KMS-11 (cell line): ENCODE measurements at regions not wholly inside any gene's neighbourhood (a gene's known extent, or its start where the extent isn't known, plus 50 kb on each side); places are given as distances from the start of the nearest gene placed in this dataset.
"Not testable (repeated sequence)": the region's sequence is repeated elsewhere in the genome, so short reads cannot be mapped to it uniquely, and the experiment has no call there.

Experiments used
- H2AFZ ChIP-seq: fragments of 200-600 bp; sonication (generic); 2 replicates; pipeline ENCODE4 v1.6.1; 2016; ENCODE audit warnings: antibody characterized with exemption, mixed run types, low read depth
- H3K27ac ChIP-seq: fragments of 200-600 bp; sonication (generic); 2 replicates; pipeline ENCODE4 v1.6.1; 2016; ENCODE audit warnings: mild to moderate bottlenecking, mixed run types
- H3K27me3 ChIP-seq: fragments of 200-600 bp; sonication (generic); 2 replicates; pipeline ENCODE4 v1.6.1; 2017; ENCODE audit warnings: mild to moderate bottlenecking, low read depth, mixed run types, moderate library complexity; ENCODE audit not compliant: insufficient read depth
- H3K36me3 ChIP-seq: fragments of 200-600 bp; sonication (generic); 2 replicates; pipeline ENCODE4 v1.6.1; 2017; ENCODE audit warnings: mild to moderate bottlenecking, mixed run types; ENCODE audit not compliant: insufficient read depth
- H3K4me1 ChIP-seq: fragments of 200-600 bp; sonication (generic); 2 replicates; pipeline ENCODE4 v1.6.1; 2016; ENCODE audit warnings: mild to moderate bottlenecking, low read depth, mixed run types; ENCODE audit not compliant: poor library complexity, severe bottlenecking
- H3K4me2 ChIP-seq: fragments of 200-600 bp; sonication (generic); 2 replicates; pipeline ENCODE4 v1.7.0; 2016; ENCODE audit warnings: mild to moderate bottlenecking, mixed run types
- H3K4me3 ChIP-seq: fragments of 200-600 bp; sonication (generic); IDR thresholded peaks from 2 replicates; pipeline ENCODE4 v1.6.1; 2017; ENCODE audit warnings: low read depth, low read length, mixed read lengths; ENCODE audit not compliant: insufficient read depth
- H3K79me2 ChIP-seq: fragments of 200-600 bp; sonication (generic); 2 replicates; pipeline ENCODE4 v1.6.1; 2016; ENCODE audit warnings: low read depth, mixed run types; ENCODE audit not compliant: insufficient read depth
- H3K9ac ChIP-seq: fragments of 200-600 bp; sonication (generic); 2 replicates; pipeline ENCODE4 v1.6.1; 2016; ENCODE audit warnings: mild to moderate bottlenecking, mixed run types
- H4K20me1 ChIP-seq: fragments of 200-600 bp; sonication (generic); 2 replicates; pipeline ENCODE4 v1.6.1; 2016; ENCODE audit warnings: mild to moderate bottlenecking, mixed run types; ENCODE audit not compliant: insufficient read depth
- TF ChIP-seq, protein P1 (sequence below): fragments of 200-600 bp; sonication (generic); conservative IDR thresholded peaks from 2 replicates; pipeline ENCODE4 v1.6.1; 2017; ENCODE audit warnings: low read depth, mild to moderate bottlenecking, antibody characterized with exemption, low read length, moderate library complexity, mixed read lengths

DNA sequence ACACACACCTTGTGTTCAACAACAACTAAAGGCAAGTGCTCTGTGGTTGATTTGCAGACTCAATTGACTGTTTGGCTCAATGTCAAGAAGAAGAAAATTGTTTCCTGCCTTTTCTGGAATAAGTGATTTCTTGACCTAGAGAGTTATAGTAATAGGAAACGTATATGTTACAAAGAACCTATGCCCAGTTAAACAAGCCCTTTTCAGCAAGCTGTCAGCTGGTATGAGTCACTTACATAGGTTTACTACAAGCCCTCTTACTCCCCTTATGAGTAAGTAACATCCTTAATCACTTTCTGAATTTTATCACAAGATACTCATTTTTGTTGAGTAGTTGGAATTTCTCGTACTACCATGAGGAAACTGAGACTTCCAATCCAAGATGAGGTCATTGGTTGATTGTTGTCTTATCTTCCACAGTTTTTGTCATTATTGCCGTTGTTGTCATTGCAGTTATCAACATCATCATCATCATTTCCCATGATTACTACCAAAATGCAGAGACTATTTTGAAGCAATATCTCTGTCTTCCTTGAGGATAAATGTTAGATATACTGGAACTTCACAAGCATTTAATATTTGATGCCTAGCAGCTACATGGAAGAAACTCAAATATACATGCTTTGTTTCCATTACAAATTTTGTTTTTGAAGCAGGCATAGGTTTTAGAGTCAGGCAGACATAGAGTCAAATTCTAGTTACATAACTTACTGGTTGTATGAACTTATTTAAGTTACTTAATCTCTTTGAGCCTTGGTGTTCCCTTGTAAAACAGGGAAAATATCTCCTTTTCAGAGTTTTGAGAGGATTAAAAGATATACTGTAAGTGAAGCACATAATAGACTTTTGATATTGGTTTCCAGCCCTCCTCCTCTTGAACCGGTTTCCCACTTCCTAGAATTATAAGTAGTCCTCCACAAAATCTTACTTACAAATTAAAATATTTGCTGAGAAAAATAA lies 106.0 kb downstream of the RAP2A start:
- TF ChIP-seq, protein P1, sequence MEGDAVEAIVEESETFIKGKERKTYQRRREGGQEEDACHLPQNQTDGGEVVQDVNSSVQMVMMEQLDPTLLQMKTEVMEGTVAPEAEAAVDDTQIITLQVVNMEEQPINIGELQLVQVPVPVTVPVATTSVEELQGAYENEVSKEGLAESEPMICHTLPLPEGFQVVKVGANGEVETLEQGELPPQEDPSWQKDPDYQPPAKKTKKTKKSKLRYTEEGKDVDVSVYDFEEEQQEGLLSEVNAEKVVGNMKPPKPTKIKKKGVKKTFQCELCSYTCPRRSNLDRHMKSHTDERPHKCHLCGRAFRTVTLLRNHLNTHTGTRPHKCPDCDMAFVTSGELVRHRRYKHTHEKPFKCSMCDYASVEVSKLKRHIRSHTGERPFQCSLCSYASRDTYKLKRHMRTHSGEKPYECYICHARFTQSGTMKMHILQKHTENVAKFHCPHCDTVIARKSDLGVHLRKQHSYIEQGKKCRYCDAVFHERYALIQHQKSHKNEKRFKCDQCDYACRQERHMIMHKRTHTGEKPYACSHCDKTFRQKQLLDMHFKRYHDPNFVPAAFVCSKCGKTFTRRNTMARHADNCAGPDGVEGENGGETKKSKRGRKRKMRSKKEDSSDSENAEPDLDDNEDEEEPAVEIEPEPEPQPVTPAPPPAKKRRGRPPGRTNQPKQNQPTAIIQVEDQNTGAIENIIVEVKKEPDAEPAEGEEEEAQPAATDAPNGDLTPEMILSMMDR = no peak
- H3K36me3 ChIP-seq = no peaks in the 10 kb centered on the region
- H3K27ac ChIP-seq = no peak overlapping the region
- no peak overlapping the region for H2AFZ ChIP-seq
- H3K4me3 ChIP-seq = no peak overlapping the region
- H3K79me2 ChIP-seq = no peaks in the 10 kb centered on the region
- no peaks in the 10 kb centered on the region for H4K20me1 ChIP-seq
- H3K27me3 ChIP-seq = no peaks in the 10 kb centered on the region
- H3K9ac ChIP-seq = no peak overlapping the region
- H3K4me1 ChIP-seq = no peaks in the 10 kb centered on the region
- H3K4me2 ChIP-seq = no peak overlapping the region

- Histone ChIP-seq H3K27ac (no peak overlapping the region), H3K36me3 (no peaks in the 10 kb centered on the region), H2AFZ (no peak overlapping the region), H3K4me3 (no peak overlapping the region), H3K9ac (no peak overlapping the region), H3K79me2 (no peaks in the 10 kb centered on the region), H3K4me1 (no peaks in the 10 kb centered on the region), H3K4me2 (no peak overlapping the region), H3K27me3 (no peaks in the 10 kb centered on the region), H4K20me1 (no peaks in the 10 kb centered on the region)
- TF ChIP-seq, protein P1 = no peak
Observed at GRCh38 chr13:97540696-97541095, 106.7 kb downstream of the RAP2A start.

DNA sequence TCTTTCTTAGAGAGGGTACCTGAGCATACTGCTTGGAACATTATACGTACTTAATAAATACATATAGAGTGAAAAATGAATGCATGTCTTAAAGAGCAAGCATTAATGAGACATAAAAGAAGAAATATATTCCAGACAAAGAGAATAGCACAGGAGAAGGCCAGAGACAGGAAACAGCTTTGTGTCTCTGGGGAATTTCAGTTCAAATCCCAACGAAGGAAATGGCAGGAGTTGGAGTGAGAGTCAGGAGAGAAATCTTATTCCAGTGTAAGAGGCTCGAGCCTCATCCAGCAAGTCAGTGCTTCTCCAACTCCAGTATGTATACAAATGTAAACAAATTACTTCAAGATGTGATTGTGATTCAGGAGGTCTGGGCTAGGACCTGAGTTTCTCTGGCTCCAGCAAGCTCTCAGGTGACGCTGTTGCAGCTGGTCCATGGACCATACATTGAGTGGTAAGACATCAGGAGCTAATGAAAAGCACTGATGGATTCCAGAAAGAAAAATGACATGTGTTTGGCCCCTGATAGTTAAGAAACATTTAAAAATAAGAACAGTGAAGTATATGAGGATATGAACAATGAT lies 108.2 kb downstream of the RAP2A start:
- H3K4me1 ChIP-seq = no peaks in the 10 kb centered on the region
- H2AFZ ChIP-seq = no peak overlapping the region
- no peaks in the 10 kb centered on the region for H3K27me3 ChIP-seq
- H3K79me2 ChIP-seq = no peaks in the 10 kb centered on the region
- TF ChIP-seq, protein P1 = no peak
- no peaks in the 10 kb centered on the region for H4K20me1 ChIP-seq
- H3K4me2 ChIP-seq = no peak overlapping the region
- H3K27ac ChIP-seq = no peak overlapping the region
- no peaks in the 10 kb centered on the region for H3K36me3 ChIP-seq
- no peak overlapping the region for H3K4me3 ChIP-seq
- H3K9ac ChIP-seq = no peak overlapping the region

- Histone ChIP-seq H4K20me1 (no peaks in the 10 kb centered on the region), H3K4me3 (no peak overlapping the region), H3K27me3 (no peaks in the 10 kb centered on the region), H3K36me3 (no peaks in the 10 kb centered on the region), H3K4me2 (no peak overlapping the region), H2AFZ (no peak overlapping the region), H3K4me1 (no peaks in the 10 kb centered on the region), H3K79me2 (no peaks in the 10 kb centered on the region), H3K27ac (no peak overlapping the region), H3K9ac (no peak overlapping the region)
- TF ChIP-seq, protein P1 = no peak
Observed at GRCh38 chr13:97544031-97544765, 110.2 kb downstream of the RAP2A start.

GRCh38 chr13:97544971-97545499 lies 111.1 kb downstream of the RAP2A start:
- not testable (repeated sequence) for H3K27me3 ChIP-seq, H3K4me1 ChIP-seq, H3K27ac ChIP-seq, H2AFZ ChIP-seq, H3K4me2 ChIP-seq, H4K20me1 ChIP-seq, H3K79me2 ChIP-seq, H3K9ac ChIP-seq, H3K36me3 ChIP-seq, H3K4me3 ChIP-seq
